ENCODE measurements at regions not wholly inside any gene's neighbourhood (a gene's known extent, or its start where the extent isn't known, plus 50 kb on each side); places are given as distances from the start of the nearest gene placed in this dataset.

- TF ChIP-seq, protein P1, sequence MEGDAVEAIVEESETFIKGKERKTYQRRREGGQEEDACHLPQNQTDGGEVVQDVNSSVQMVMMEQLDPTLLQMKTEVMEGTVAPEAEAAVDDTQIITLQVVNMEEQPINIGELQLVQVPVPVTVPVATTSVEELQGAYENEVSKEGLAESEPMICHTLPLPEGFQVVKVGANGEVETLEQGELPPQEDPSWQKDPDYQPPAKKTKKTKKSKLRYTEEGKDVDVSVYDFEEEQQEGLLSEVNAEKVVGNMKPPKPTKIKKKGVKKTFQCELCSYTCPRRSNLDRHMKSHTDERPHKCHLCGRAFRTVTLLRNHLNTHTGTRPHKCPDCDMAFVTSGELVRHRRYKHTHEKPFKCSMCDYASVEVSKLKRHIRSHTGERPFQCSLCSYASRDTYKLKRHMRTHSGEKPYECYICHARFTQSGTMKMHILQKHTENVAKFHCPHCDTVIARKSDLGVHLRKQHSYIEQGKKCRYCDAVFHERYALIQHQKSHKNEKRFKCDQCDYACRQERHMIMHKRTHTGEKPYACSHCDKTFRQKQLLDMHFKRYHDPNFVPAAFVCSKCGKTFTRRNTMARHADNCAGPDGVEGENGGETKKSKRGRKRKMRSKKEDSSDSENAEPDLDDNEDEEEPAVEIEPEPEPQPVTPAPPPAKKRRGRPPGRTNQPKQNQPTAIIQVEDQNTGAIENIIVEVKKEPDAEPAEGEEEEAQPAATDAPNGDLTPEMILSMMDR (conservative IDR thresholded peaks at IDR 0.05): no peak
- Mint-ChIP-seq H3K27me3 (ENCODE audit: insufficient read depth) (peaks cover 43% of the 10 kb centered on the region), H3K4me3 (no peak overlapping the region), H3K4me1 (peaks cover 12% of the 10 kb centered on the region), H3K9me3 (no peaks in the 10 kb centered on the region), H3K36me3 (ENCODE audit: low read depth) (no peaks in the 10 kb centered on the region), H3K27ac (no peak overlapping the region)
- 93% methylated on average over 5 of the region's 5 CpGs; no CpG with 5 or more reads in 1 of the 2 experiments for WGBS, 2 experiments (ENCODE audit: insufficient coverage in 1 of 2, insufficient read length in 1 of 2)
- H3K27ac ChIP-seq (ENCODE audit: low read depth, low read length): no peak overlapping the region
- H3K4me1 ChIP-seq (ENCODE audit: control insufficient read depth, insufficient read depth, low read length): peaks cover 4% of the 10 kb centered on the region
- peaks cover 29% of the 10 kb centered on the region for H3K27me3 ChIP-seq (ENCODE audit: control insufficient read depth, insufficient read depth, low read length, poor library complexity, severe bottlenecking)
- DNase-seq: no peak
- no peak overlapping the region for H3K9ac ChIP-seq (ENCODE audit: extremely low read depth, low read length, poor library complexity, severe bottlenecking)
- H3K4me3 ChIP-seq (ENCODE audit: low read length): no peak overlapping the region
- no peaks in the 10 kb centered on the region for H3K36me3 ChIP-seq (ENCODE audit: control insufficient read depth, insufficient read depth, low read length)
- H3K9me3 ChIP-seq (ENCODE audit: control insufficient read depth, low read length): no peaks in the 10 kb centered on the region
These were observed 133.0 kb upstream of the PLCB4 start for GRCh38 chr20:8935878-8936277.

GRCh38 chr20:8938532-8938931 lies 130.4 kb upstream of the PLCB4 start:
- TF ChIP-seq, protein P1 (conservative IDR thresholded peaks at IDR 0.05): no peak
- no peak overlapping the region for H3K4me3 Mint-ChIP-seq
- no peak overlapping the region for H3K27ac Mint-ChIP-seq
- no peak for DNase-seq
- 86% methylated on average over 1 of the region's 1 CpG; no CpG with 5 or more reads in 1 of the 2 experiments for WGBS, 2 experiments (ENCODE audit: insufficient coverage in 1 of 2, insufficient read length in 1 of 2)
- Histone ChIP-seq H3K9ac (ENCODE audit: extremely low read depth, low read length, poor library complexity, severe bottlenecking) (no peak overlapping the region), H3K9me3 (ENCODE audit: control insufficient read depth, low read length) (no peaks in the 10 kb centered on the region), H3K4me1 (ENCODE audit: control insufficient read depth, insufficient read depth, low read length) (no peaks in the 10 kb centered on the region), H3K27ac (ENCODE audit: low read depth, low read length) (no peak overlapping the region), H3K27me3 (ENCODE audit: control insufficient read depth, insufficient read depth, low read length, poor library complexity, severe bottlenecking) (peaks cover 17% of the 10 kb centered on the region), H3K4me3 (ENCODE audit: low read length) (no peak overlapping the region), H3K36me3 (ENCODE audit: control insufficient read depth, insufficient read depth, low read length) (no peaks in the 10 kb centered on the region)
- H3K27me3 Mint-ChIP-seq (ENCODE audit: insufficient read depth): peaks cover 26% of the 10 kb centered on the region
- H3K36me3 Mint-ChIP-seq (ENCODE audit: low read depth): no peaks in the 10 kb centered on the region
- H3K9me3 Mint-ChIP-seq: no peaks in the 10 kb centered on the region
- H3K4me1 Mint-ChIP-seq: peaks cover 5% of the 10 kb centered on the region

DNA sequence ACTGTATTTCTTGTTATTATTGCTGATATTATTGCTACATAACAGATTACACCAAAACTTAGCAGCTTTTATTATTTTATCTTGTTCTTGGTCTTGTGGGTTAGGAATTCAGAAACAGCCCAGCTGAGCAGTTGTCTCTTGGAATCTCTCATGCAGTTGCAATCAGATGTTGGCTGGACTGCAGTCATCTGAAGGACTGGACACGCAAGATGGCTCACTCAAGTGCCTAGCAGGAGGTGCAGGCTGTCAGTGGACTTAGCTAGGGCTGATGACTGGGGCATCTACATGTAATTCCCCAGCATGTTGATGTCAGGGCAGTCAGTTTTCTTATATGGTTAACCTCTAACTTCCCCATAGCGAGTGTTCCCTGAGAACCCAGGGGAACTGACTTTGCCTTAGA lies 128.6 kb upstream of the PLCB4 start:
- no peak overlapping the region for H3K27ac Mint-ChIP-seq
- TF ChIP-seq, protein P1 (conservative IDR thresholded peaks at IDR 0.05): no peak
- Histone ChIP-seq H3K9ac (ENCODE audit: extremely low read depth, low read length, poor library complexity, severe bottlenecking) (no peak overlapping the region), H3K4me1 (ENCODE audit: control insufficient read depth, insufficient read depth, low read length) (no peaks in the 10 kb centered on the region), H3K27ac (ENCODE audit: low read depth, low read length) (no peak overlapping the region), H3K27me3 (ENCODE audit: control insufficient read depth, insufficient read depth, low read length, poor library complexity, severe bottlenecking) (peaks cover 6% of the 10 kb centered on the region), H3K9me3 (ENCODE audit: control insufficient read depth, low read length) (no peaks in the 10 kb centered on the region), H3K36me3 (ENCODE audit: control insufficient read depth, insufficient read depth, low read length) (no peaks in the 10 kb centered on the region), H3K4me3 (ENCODE audit: low read length) (no peak overlapping the region)
- DNase-seq: no peak
- H3K36me3 Mint-ChIP-seq (ENCODE audit: low read depth): no peaks in the 10 kb centered on the region
- peaks cover 16% of the 10 kb centered on the region for H3K27me3 Mint-ChIP-seq (ENCODE audit: insufficient read depth)
- 90 to 100% methylated on average over 1 to 2 of the region's 2 CpGs for WGBS, 2 experiments (ENCODE audit: insufficient coverage in 1 of 2, insufficient read length in 1 of 2)
- H3K4me3 Mint-ChIP-seq: no peak overlapping the region
- H3K4me1 Mint-ChIP-seq: peaks cover 2% of the 10 kb centered on the region
- no peaks in the 10 kb centered on the region for H3K9me3 Mint-ChIP-seq
